Ovary (tissue), 3 donors: ENCODE measurements at regions not wholly inside any gene's neighbourhood (a gene's known extent, or its start where the extent isn't known, plus 50 kb on each side); places are given as distances from the start of the nearest gene placed in this dataset.

Experiments
- EP300 ChIP-seq: sonication (generic); formaldehyde crosslinking; IDR thresholded peaks from one replicate; pipeline ENCODE4 v1.6.1; 2017; ENCODE audit warnings: antibody characterized with exemption
- TF ChIP-seq, protein P1 (sequence below), 3 donors: fragments of 450-650 bp in 2 of 3; fragments of 200-600 bp in 1 of 3; IDR thresholded peaks; one replicate each; pipeline versions ENCODE4 v1.5.1 to v1.8.0; 2016 to 2022; ENCODE audit warnings: antibody characterized with exemption in 3 of 3, mild to moderate bottlenecking in 1 of 3
- donor health status: DM: no; HTN: no; CAD: no.

DNA sequence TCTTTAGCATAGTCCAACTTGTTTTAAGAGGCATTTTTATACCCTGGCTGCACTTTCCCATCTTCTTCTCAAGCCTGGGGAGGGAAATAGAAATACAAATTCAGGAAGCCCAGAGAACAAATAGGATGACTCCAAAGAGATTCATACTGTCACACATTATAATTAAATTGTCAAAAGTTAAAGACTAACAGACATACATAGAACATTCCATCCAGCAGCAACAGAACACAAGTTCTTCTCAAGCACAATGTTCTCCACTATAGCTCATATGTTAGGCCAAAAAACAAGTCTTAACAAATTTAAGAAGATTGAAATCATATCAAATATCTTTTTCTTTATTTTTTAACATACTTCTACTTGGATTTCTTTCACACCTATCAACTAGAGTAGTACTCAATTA, 75.7 kb downstream of the ANKRD7 start:
- TF ChIP-seq, protein P1, sequence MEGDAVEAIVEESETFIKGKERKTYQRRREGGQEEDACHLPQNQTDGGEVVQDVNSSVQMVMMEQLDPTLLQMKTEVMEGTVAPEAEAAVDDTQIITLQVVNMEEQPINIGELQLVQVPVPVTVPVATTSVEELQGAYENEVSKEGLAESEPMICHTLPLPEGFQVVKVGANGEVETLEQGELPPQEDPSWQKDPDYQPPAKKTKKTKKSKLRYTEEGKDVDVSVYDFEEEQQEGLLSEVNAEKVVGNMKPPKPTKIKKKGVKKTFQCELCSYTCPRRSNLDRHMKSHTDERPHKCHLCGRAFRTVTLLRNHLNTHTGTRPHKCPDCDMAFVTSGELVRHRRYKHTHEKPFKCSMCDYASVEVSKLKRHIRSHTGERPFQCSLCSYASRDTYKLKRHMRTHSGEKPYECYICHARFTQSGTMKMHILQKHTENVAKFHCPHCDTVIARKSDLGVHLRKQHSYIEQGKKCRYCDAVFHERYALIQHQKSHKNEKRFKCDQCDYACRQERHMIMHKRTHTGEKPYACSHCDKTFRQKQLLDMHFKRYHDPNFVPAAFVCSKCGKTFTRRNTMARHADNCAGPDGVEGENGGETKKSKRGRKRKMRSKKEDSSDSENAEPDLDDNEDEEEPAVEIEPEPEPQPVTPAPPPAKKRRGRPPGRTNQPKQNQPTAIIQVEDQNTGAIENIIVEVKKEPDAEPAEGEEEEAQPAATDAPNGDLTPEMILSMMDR (IDR thresholded peaks at IDR 0.05) = no peak
- no peak for TF ChIP-seq EP300
